GM12878 (cell line): ENCODE measurements at regions not wholly inside any gene's neighbourhood (a gene's known extent, or its start where the extent isn't known, plus 50 kb on each side); places are given as distances from the start of the nearest gene placed in this dataset.

ENCODE experiments used
- ATAC-seq: fragments of 200-7000 bp; cut with Tn5 transposase; 3 replicates; pipeline ENCODE4 v1.9.1; 2020; ENCODE audit warnings: mild to moderate bottlenecking, moderate library complexity
- BruUV-seq: library from RNA; stranded (reverse); fragments of 400-500 nt; replicated peaks from 2 replicates; lab custom pipeline; 2021; lab: Mats Ljungman, UMichigan
- CTCF ChIA-PET: fragments of 300-600 bp; sonication (Branson Sonifier 250); formaldehyde crosslinking; extraction: SDS; loops from one replicate; lab custom pipeline; 2021; ENCODE audit warnings: inconsistent platforms; lab: Yijun Ruan, JAX
- POLR2A ChIA-PET: fragments of 350-600 bp; formaldehyde crosslinking; extraction: SDS; loops from one replicate; lab custom pipeline; 2021; ENCODE audit warnings: inconsistent platforms; lab: Charles Lee
- RAD21 ChIA-PET: fragments of 300-600 bp; sonication (Branson Sonifier 250); formaldehyde crosslinking; loops from one replicate; lab custom pipeline; 2023; ENCODE audit warnings: antibody characterized with exemption; ENCODE audit not compliant: unreplicated experiment; lab: Charles Lee
- SMC1A ChIA-PET: fragments of 300-600 bp; sonication (Branson Sonifier 250); formaldehyde crosslinking; loops from one replicate; lab custom pipeline; 2023; ENCODE audit not compliant: unreplicated experiment, uncharacterized antibody; lab: Charles Lee
- DNase-seq: peaks from one replicate; pipeline ENCODE4 v3.0.0-alpha.2; 2011; ENCODE audit warnings: low read depth, low spot score
- FAIRE-seq: peaks from 3 replicates; lab custom pipeline; 2011; peaks lifted over from hg19 to GRCh38; lab: Jason Lieb, UNC
- H2AFZ ChIP-seq: 2 replicates; pipeline ENCODE4 v1.6.0; 2011; ENCODE audit warnings: low read depth, low read length, control low read depth; ENCODE audit not compliant: control insufficient read depth
- H3K27ac ChIP-seq: 2 replicates; pipeline ENCODE4 v1.5.1; 2011; ENCODE audit warnings: control low read depth; ENCODE audit not compliant: control insufficient read depth, insufficient read depth
- H3K27me3 ChIP-seq, 2 experiments: replicated peaks in 1 of 2; 2 replicates each; pipeline versions ENCODE4 v1.6.0 to v1.6.1; 2011; ENCODE audit warnings: low read length in 1 of 2; ENCODE audit not compliant: control insufficient read depth in 2 of 2, insufficient read depth in 2 of 2
- H3K36me3 ChIP-seq, 2 experiments: 2 replicates each; pipeline ENCODE4 v1.5.1; 2011; ENCODE audit warnings: low read length in 1 of 2; ENCODE audit not compliant: control insufficient read depth in 2 of 2, insufficient read depth in 2 of 2
- H3K4me1 ChIP-seq: 2 replicates; pipeline ENCODE4 v1.6.1; 2011; ENCODE audit warnings: mild to moderate bottlenecking, low read length, moderate library complexity, mixed read lengths; ENCODE audit not compliant: control insufficient read depth, insufficient read depth
- H3K4me2 ChIP-seq: 2 replicates; pipeline ENCODE4 v1.6.0; 2011; ENCODE audit warnings: control low read depth; ENCODE audit not compliant: control insufficient read depth, insufficient read depth
- H3K4me3 ChIP-seq: fragments of 200-600 bp; sonication (generic); 2 replicates; pipeline ENCODE4 v1.5.1; 2016
- H3K79me2 ChIP-seq: 2 replicates; pipeline ENCODE4 v1.6.0; 2011; ENCODE audit warnings: low read length; ENCODE audit not compliant: control insufficient read depth, insufficient read depth
- H3K9ac ChIP-seq: 2 replicates; pipeline ENCODE4 v1.8.0; 2011; ENCODE audit warnings: low read length, control low read depth, mixed read lengths; ENCODE audit not compliant: control insufficient read depth, insufficient read depth
- H3K9me3 ChIP-seq: replicated peaks from 3 replicates; pipeline ENCODE4 v1.5.1; 2011; ENCODE audit warnings: mild to moderate bottlenecking, low read length; ENCODE audit not compliant: control insufficient read depth, insufficient read depth
- H4K20me1 ChIP-seq: 2 replicates; pipeline ENCODE4 v1.6.0; 2011; ENCODE audit not compliant: control insufficient read depth, insufficient read depth
- SMAD5 ChIP-seq: IDR thresholded peaks from 2 replicates; pipeline ENCODE4 v1.6.1; 2016; ENCODE audit warnings: antibody characterized with exemption, low read depth
- SREBF2 ChIP-seq: IDR thresholded peaks from 2 replicates; pipeline ENCODE4 v1.6.1; 2012; ENCODE audit warnings: mild to moderate bottlenecking, low read length
- STAT3 ChIP-seq: IDR thresholded peaks from 2 replicates; pipeline ENCODE4 v1.6.1; 2011; ENCODE audit warnings: low read depth, low read length, improper control_type of control experiment
- YBX1 ChIP-seq: fragments of 450-650 bp; IDR thresholded peaks from 2 replicates; pipeline ENCODE4 v1.6.1; 2016; ENCODE audit warnings: antibody characterized with exemption
- WGBS: methylation state at CpG from one replicate; pipeline ENCODE4 v1.1.6; 2016; ENCODE audit warnings: low lambda C conversion rate; ENCODE audit not compliant: insufficient replicate concordance, insufficient coverage; ENCODE audit errors: missing lambda C conversion rate; 5-methylcytosine and 5-hydroxymethylcytosine counted together
- in situ Hi-C: fragments of 300-500 bp; cut with MboI; formaldehyde crosslinking; loops from 9 replicates; pipeline ENCODE4 v1.14.3; 2018; ENCODE audit warnings: mixed read lengths
- intact Hi-C: fragments of 100-400 bp; cut with micrococcal nuclease; formaldehyde crosslinking; loops from one replicate; pipeline ENCODE4 v1.14.2; 2022; ENCODE audit not compliant: unreplicated experiment
- TF ChIP-seq, protein P1 (sequence below): fragments of 450-650 bp; conservative IDR thresholded peaks from 2 replicates; pipeline ENCODE4 v1.6.1; 2017; ENCODE audit warnings: mild to moderate bottlenecking, moderate library complexity
- TF ChIP-seq, protein P2 (sequence below): IDR thresholded peaks from 2 replicates; pipeline ENCODE4 v1.6.1; 2011; ENCODE audit warnings: borderline replicate concordance, low read depth, mild to moderate bottlenecking, moderate library complexity, mixed read lengths, low read length; ENCODE audit not compliant: insufficient read depth; ENCODE audit errors: extremely low read length

DNA sequence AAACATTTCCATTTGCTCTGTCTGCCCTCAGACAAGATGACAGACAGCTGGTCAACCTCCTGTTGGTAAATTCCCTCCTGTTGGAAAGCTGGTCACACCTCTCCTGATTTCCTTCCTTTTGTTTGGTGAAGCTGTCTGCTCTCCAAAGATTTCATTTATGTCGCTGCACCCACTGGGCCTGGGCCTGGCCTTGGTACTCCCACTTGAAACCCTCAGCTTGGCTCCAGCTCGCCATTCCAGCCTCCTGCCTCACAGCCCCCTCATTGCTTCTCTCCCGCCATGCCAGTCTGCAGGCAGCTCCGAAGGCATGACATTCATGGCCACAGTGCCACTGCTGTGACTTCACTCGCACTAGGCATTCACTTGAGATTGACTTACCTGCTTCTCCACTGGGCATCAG, 451.8 kb downstream of the VRK1 start:
- H3K4me2 ChIP-seq = no peak overlapping the region
- no TSS peak for BruUV-seq
- RAD21 ChIA-PET = no interaction called here
- intact Hi-C loops (no loop called here), in situ Hi-C loops (no loop called here)
- FAIRE-seq = no peak
- POLR2A ChIA-PET = no interaction called here
- no peak overlapping the region for H3K4me3 ChIP-seq
- TF ChIP-seq STAT3 = no peak
- TF ChIP-seq, protein P1, sequence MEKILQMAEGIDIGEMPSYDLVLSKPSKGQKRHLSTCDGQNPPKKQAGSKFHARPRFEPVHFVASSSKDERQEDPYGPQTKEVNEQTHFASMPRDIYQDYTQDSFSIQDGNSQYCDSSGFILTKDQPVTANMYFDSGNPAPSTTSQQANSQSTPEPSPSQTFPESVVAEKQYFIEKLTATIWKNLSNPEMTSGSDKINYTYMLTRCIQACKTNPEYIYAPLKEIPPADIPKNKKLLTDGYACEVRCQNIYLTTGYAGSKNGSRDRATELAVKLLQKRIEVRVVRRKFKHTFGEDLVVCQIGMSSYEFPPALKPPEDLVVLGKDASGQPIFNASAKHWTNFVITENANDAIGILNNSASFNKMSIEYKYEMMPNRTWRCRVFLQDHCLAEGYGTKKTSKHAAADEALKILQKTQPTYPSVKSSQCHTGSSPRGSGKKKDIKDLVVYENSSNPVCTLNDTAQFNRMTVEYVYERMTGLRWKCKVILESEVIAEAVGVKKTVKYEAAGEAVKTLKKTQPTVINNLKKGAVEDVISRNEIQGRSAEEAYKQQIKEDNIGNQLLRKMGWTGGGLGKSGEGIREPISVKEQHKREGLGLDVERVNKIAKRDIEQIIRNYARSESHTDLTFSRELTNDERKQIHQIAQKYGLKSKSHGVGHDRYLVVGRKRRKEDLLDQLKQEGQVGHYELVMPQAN = no peak
- TF ChIP-seq SMAD5 = no peak
- TF ChIP-seq YBX1 = no peak
- TF ChIP-seq, protein P2, sequence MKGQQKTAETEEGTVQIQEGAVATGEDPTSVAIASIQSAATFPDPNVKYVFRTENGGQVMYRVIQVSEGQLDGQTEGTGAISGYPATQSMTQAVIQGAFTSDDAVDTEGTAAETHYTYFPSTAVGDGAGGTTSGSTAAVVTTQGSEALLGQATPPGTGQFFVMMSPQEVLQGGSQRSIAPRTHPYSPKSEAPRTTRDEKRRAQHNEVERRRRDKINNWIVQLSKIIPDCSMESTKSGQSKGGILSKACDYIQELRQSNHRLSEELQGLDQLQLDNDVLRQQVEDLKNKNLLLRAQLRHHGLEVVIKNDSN = no peak
- TF ChIP-seq SREBF2 = no peak
- ATAC-seq = no peak
- no peaks in the 10 kb centered on the region for H3K79me2 ChIP-seq
- 18% methylated on average over 5 of the region's 5 CpGs for WGBS
- SMC1A ChIA-PET = interaction anchor here (1.2 kb wide), 1 partner anchor 48 kb away, joined by 3 read pairs; no protein-coding TSS in a partner anchor
- DNase-seq = no peak
- H3K36me3 ChIP-seq = no peaks in the 10 kb centered on the region
- no peaks in the 10 kb centered on the region for H3K27me3 ChIP-seq
- no peaks in the 10 kb centered on the region for H4K20me1 ChIP-seq
- no peak overlapping the region for H2AFZ ChIP-seq
- CTCF ChIA-PET = no interaction called here
- H3K9ac ChIP-seq = no peak overlapping the region
- no peaks in the 10 kb centered on the region; the same call in 2 of the 3 replicates for H3K9me3 ChIP-seq
- no peak overlapping the region for H3K27ac ChIP-seq
- peaks cover 10% of the 10 kb centered on the region; the same call in 1 of the 2 replicates for H3K4me1 ChIP-seq
